ENCODE measurements at regions not wholly inside any gene's neighbourhood (a gene's known extent, or its start where the extent isn't known, plus 50 kb on each side); places are given as distances from the start of the nearest gene placed in this dataset.
"Not testable (repeated sequence)": the region's sequence is repeated elsewhere in the genome, so short reads cannot be mapped to it uniquely, and the experiment has no call there.

DNA sequence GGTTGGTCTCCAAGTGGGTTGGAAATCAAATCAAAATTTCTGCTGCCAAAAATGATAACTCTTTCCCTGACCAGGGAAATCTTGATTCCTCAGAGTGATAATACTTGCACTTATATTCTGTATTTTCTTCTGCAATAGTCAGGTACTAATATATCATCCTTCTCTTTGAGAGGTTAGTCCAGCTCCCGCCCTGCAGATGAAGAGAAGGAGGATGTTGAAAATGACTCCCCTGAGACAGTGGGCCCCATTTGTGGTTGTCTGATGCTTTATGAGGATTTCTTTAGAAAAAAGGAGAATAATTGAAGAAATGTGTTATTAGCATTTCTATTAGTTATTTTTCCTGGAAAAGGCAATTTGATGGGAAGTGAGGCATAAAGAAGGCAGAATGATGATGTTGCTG, 213.0 kb downstream of the SEC23IP start:
- no peak overlapping the region for H3K4me3 ChIP-seq (ENCODE audit: control insufficient read depth, low read depth, low read length)
- no peak for TF ChIP-seq CTCF (conservative IDR thresholded peaks at IDR 0.05; ENCODE audit: control insufficient read depth, insufficient read depth, low read depth, low read length)
- DNase-seq (ENCODE audit: low read depth): no peak

DNA sequence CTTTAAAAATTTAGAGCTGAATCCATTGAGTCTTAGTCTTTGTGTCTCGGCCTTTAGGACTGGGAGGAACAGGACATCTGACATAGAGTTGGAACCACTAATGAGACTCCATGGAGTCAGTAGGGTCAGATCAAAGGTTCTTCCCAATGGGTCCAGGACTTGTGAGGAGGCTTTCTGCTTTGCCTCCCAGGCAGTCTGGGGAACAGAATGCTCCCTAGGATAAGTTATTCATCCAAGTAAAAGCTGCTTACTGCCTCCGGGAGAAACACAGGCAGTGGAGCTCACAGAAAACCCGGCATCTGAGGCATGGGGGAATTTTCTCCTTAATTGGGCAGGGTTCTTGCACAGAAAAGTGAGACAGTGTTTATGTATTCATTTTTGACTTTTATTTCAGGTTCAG, 216.4 kb downstream of the SEC23IP start:
- DNase-seq (ENCODE audit: low read depth): no peak
- TF ChIP-seq CTCF (conservative IDR thresholded peaks at IDR 0.05; ENCODE audit: control insufficient read depth, insufficient read depth, low read depth, low read length): no peak
- no peak overlapping the region for H3K4me3 ChIP-seq (ENCODE audit: control insufficient read depth, low read depth, low read length)

DNA sequence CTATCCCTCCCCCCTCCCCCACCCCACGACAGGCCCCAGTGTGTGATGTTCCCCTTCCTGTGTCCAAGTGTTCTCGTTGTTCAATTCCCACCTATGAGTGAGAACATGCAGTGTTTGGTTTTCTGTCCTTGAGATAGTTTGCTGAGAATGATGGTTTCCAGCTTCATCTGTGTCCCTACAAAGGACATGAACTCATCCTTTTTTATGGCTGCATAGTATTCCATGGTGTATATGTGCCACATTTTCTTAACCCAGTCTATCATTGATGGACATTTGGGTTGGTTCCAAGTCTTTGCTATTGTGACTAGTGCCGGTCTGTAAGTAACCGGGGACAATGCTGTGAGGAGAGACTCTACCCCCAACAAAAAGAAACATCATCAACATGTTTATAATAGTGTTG, 217.2 kb downstream of the SEC23IP start:
- H3K4me3 ChIP-seq (ENCODE audit: control insufficient read depth, low read depth, low read length); DNase-seq (ENCODE audit: low read depth): not testable (repeated sequence)

DNA sequence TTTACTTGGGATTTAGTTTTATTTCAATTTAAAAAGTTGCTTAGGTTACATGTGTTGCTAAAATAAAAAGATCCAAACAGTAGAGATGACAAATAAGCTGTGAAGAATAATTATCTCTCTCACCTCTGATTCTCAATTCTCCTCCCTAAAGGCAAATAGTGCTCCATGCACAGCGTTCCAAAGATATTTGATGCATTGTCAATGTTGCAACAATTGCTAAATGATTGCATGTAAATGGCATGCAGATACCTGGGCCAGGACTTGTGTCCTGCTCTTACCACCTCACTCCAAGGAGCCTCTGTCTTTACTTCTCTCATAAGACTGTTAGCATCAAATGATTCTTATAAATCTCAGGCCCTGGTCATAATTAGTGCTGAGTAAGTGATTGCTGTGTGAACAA, 217.7 kb downstream of the SEC23IP start:
- no peak for TF ChIP-seq CTCF (conservative IDR thresholded peaks at IDR 0.05; ENCODE audit: control insufficient read depth, insufficient read depth, low read depth, low read length)
- no peak overlapping the region for H3K4me3 ChIP-seq (ENCODE audit: control insufficient read depth, low read depth, low read length)
- no peak for DNase-seq (ENCODE audit: low read depth)

- no peak for TF ChIP-seq CTCF (conservative IDR thresholded peaks at IDR 0.05; ENCODE audit: control insufficient read depth, insufficient read depth, low read depth, low read length)
- no peak for DNase-seq (ENCODE audit: low read depth)
These were observed 219.1 kb downstream of the SEC23IP start for GRCh38 chr10:120111628-120112027.

DNA sequence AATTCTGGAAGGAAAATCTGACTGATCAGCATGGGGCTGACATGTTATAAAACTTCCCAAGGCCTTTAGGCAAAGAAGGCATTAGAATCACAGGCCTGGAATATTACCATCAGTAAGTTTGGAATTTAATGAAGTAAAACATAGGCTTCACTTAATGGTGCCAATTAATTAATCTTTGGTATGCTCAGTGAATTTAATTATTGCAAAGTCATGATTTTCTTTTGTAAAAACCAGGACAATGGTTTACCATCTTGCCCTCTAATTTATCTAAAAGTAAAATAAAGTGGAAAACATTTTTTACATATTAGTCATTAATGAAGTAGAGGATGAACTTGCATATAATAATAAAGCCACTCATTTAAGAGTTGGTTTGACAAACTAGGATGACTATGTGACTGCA, 220.3 kb downstream of the SEC23IP start:
- H3K4me3 ChIP-seq (ENCODE audit: control insufficient read depth, low read depth, low read length): no peak overlapping the region
- DNase-seq (ENCODE audit: low read depth): no peak
- TF ChIP-seq CTCF (conservative IDR thresholded peaks at IDR 0.05; ENCODE audit: control insufficient read depth, insufficient read depth, low read depth, low read length): no peak

More at GRCh38 chr10:120111628-120112027, 219.1 kb downstream of the SEC23IP start:
- no peak overlapping the region for H3K4me3 ChIP-seq (ENCODE audit: control insufficient read depth, low read depth, low read length)

GRCh38 chr10:120115959-120116358, 223.4 kb downstream of the SEC23IP start:
- no peak for DNase-seq (ENCODE audit: low read depth)
- H3K4me3 ChIP-seq (ENCODE audit: control insufficient read depth, low read depth, low read length): no peak overlapping the region
- no peak for TF ChIP-seq CTCF (conservative IDR thresholded peaks at IDR 0.05; ENCODE audit: control insufficient read depth, insufficient read depth, low read depth, low read length)

Measured in fibroblast of mammary gland (primary cell).